NCI-H128 (cell line): ENCODE measurements at regions not wholly inside any gene's neighbourhood (a gene's known extent, or its start where the extent isn't known, plus 50 kb on each side); places are given as distances from the start of the nearest gene placed in this dataset.

Source experiments
- DNase-seq: peaks from one replicate; lab custom pipeline; 2025; ENCODE audit not compliant: unreplicated experiment; lab: John Stamatoyannopoulos, UW

- no peak for DNase-seq
Measured at GRCh38 chr17:5693821-5694220, 109.5 kb upstream of the NLRP1 start.

DNA sequence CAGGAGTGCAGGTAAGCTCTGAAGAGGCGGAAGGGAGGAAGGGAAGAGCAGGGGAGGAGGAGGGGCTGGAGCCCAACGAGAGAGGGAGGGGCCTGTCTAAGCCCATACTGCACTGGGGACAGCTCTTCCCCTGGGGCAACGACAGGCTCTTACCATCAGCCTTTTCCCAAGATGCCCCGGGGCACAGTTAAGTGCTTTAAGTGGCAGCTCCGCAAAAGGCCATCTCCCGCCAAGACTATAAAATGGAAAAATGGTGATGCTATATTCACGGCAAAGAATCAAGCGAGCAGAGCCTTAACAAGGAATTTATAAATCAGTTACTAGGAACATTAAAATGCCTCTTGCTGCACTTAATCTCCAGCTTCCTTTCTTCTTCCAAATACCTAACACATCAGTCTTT, 110.2 kb upstream of the NLRP1 start:
- DNase-seq = peak; percentile 27

- DNase-seq = no peak
Measured at GRCh38 chr17:5695480-5695879, 111.2 kb upstream of the NLRP1 start.

GRCh38 chr17:5698959-5699358, 114.7 kb upstream of the NLRP1 start:
- no peak for DNase-seq

GRCh38 chr17:5699814-5700213, 115.5 kb upstream of the NLRP1 start:
- no peak for DNase-seq

GRCh38 chr17:5700745-5701144, 116.4 kb upstream of the NLRP1 start:
- DNase-seq = no peak

DNA sequence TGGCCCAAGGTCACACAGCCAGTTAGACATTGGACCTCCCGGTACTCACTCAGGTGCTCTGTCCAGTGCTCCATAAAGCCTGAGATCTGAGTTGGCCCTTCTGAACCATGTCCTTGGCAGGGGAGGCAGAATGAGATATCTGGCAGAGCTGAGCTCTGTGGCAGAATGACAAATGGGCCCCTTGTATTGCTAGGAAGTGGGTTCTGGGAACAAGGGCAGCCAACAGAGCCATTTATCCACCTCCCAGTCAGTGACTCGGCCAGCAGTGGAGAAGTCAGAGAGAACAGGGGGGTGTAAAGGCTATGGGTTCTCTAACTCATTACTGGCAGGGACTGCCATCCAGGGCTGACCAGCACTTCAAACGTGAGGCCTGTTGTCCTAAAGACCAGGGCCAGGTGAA, 117.1 kb upstream of the NLRP1 start:
- no peak for DNase-seq

DNA sequence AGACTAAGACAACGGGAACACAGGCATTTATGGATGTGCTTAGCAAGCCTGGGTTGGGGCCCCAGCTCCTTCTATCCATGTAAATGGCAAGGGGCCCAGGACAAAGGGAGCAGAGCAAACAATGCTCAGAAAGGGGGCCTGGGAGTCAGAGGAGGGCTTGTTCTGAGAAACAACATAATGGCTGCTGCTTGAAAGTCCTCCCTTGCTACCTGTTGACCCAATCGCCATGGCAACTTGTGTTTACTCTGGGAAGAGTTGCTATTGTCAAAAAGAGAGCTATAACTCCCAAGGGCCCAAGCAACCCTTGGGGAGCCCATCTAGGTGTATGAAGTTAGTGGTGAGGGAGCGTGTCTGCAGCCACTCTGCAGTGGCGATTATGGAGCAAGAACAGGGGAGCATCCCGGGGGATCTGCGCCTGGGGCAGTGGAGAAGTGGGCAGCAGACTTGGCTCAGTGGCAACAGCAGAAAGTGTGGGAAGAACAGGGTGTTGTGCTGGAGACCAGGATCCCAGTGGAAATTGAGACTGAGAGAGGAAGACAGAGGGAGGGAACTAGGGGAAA, 118.7 kb upstream of the NLRP1 start:
- DNase-seq = no peak

GRCh38 chr17:5703736-5704135, 119.4 kb upstream of the NLRP1 start:
- no peak for DNase-seq

GRCh38 chr17:5705081-5705875, 121.0 kb upstream of the NLRP1 start:
- DNase-seq = no peak

GRCh38 chr17:5705876-5706576, 121.7 kb upstream of the NLRP1 start:
- DNase-seq = no peak

DNA sequence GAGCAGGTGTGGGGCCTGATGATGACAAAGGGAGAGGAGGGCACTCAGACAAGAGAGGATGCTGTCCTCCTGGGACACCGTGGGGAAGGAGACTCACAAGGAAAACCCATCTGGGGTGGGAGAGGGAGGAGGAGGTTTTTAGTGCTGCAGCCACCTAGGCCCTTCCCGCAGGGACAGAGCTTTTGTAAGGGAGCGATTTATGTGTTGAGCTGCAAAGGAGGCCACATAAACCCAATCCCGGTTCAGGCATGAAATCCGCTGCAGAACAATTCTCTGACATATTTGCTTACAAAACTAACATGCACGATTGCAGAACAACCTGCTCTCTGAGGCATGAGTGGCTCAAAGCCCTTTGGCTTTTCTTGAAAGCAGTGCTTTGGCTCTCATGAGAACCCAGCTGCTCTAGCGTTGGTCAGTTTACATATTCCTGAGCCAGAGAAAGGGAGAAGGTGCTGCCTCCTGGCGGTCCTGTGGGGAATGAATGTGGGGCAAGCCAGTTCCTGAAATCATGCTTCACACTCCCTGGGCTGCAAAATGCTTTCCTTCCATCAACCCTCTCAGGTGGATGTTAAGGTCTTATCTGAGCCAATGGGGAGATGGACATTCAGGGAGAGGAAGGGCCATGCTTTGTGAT, 122.4 kb upstream of the NLRP1 start:
- no peak for DNase-seq

- DNase-seq = no peak
Measured at GRCh38 chr17:5707482-5707881, 123.2 kb upstream of the NLRP1 start.

GRCh38 chr17:5708344-5708743, 124.0 kb upstream of the NLRP1 start:
- DNase-seq = no peak

GRCh38 chr17:5711344-5711743, 127.0 kb upstream of the NLRP1 start:
- no peak for DNase-seq

GRCh38 chr17:5714993-5715392, 130.7 kb upstream of the NLRP1 start:
- DNase-seq = no peak

DNA sequence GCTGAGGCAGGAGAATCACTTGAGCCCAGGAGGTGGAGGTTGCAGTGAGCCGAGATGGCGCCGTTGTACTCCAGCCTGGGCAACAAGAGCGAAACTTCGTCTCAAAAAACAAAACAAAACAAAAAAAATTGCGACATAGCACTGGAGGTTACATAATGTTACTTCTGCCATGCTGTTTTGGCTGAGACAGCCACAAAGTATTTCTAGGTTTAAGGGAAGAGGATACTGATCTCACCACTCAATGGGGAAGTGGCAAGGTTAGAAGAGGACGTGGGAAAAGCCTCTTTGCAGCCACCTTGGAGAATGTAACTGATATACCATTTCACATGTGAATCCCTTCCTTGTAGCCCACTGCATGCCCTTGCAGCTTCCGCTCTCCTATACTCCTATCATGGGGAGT, 131.2 kb upstream of the NLRP1 start:
- DNase-seq = no peak

GRCh38 chr17:5718726-5719125, 134.4 kb upstream of the NLRP1 start:
- no peak for DNase-seq

- DNase-seq = no peak
Measured at GRCh38 chr17:5719976-5720375, 135.7 kb upstream of the NLRP1 start.

- no peak for DNase-seq
Measured at GRCh38 chr17:5730373-5730772, 146.1 kb upstream of the NLRP1 start.

DNA sequence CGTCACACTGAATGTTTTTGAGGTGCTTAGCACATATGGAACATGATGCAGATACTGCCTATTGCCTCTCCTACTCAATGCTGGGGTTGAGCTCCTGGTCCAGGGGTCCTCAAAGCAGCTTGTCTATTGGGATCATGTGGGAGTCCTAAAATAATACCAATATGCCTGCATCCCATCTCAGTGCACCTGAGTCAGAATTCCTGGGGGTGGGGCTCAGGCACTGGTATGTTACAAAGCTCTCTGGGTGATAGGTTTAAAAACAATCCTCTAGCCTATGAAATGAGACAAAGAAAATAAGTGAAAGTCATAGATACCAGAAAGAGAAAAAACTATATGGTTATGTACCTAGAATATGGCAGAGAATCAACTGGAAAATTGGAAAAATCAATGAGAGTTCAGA, 156.6 kb upstream of the NLRP1 start:
- no peak for DNase-seq

- no peak for DNase-seq
Measured at GRCh38 chr17:5741810-5742209, 157.5 kb upstream of the NLRP1 start.
